GM23338 (cell line): ENCODE measurements at regions not wholly inside any gene's neighbourhood (a gene's known extent, or its start where the extent isn't known, plus 50 kb on each side); places are given as distances from the start of the nearest gene placed in this dataset.

ENCODE experiments used
- ATAC-seq: fragments of 200-7000 bp; cut with Tn5 transposase; 3 replicates; pipeline ENCODE4 v1.9.1; 2020
- DNase-seq: peaks from one replicate; pipeline ENCODE4 v3.0.0-alpha.2; 2015; ENCODE audit warnings: low spot score
- H2AFZ ChIP-seq: fragments of 200-600 bp; sonication (generic); 2 replicates; pipeline ENCODE4 v1.8.0; 2016; ENCODE audit warnings: antibody characterized with exemption, mild to moderate bottlenecking, moderate library complexity
- H3F3A ChIP-seq: fragments of 200-600 bp; sonication (generic); replicated peaks from 2 replicates; pipeline ENCODE4 v1.8.0; 2017; ENCODE audit warnings: antibody characterized with exemption, mixed run types, low read depth
- H3K27ac ChIP-seq: fragments of 200-600 bp; sonication (generic); 2 replicates; pipeline ENCODE4 v1.6.1; 2016; ENCODE audit warnings: low read depth
- H3K27me3 ChIP-seq: fragments of 200-600 bp; sonication (generic); 2 replicates; pipeline ENCODE4 v1.8.0; 2016; ENCODE audit warnings: mild to moderate bottlenecking, mixed run types, moderate library complexity; ENCODE audit not compliant: insufficient read depth
- H3K36me3 ChIP-seq: fragments of 200-600 bp; sonication (generic); 2 replicates; pipeline ENCODE4 v1.8.0; 2016; ENCODE audit warnings: mild to moderate bottlenecking; ENCODE audit not compliant: insufficient read depth
- H3K4me1 ChIP-seq: fragments of 200-600 bp; sonication (generic); 2 replicates; pipeline ENCODE4 v1.8.0; 2016; ENCODE audit warnings: mild to moderate bottlenecking, moderate library complexity; ENCODE audit not compliant: insufficient read depth
- H3K4me2 ChIP-seq: fragments of 200-600 bp; sonication (generic); 2 replicates; pipeline ENCODE4 v1.7.1; 2017; ENCODE audit warnings: mixed run types
- H3K4me3 ChIP-seq: fragments of 200-600 bp; sonication (generic); 2 replicates; pipeline ENCODE4 v1.6.1; 2016; ENCODE audit warnings: mixed run types
- H3K79me2 ChIP-seq: fragments of 200-600 bp; sonication (generic); replicated peaks from 2 replicates; pipeline ENCODE4 v1.8.0; 2017; ENCODE audit warnings: mild to moderate bottlenecking; ENCODE audit not compliant: insufficient read depth
- H3K9me2 ChIP-seq: fragments of 200-600 bp; sonication (generic); 2 replicates; pipeline ENCODE4 v1.8.0; 2017; ENCODE audit not compliant: insufficient read depth
- H4K20me1 ChIP-seq: fragments of 200-600 bp; sonication (generic); replicated peaks from 2 replicates; pipeline ENCODE4 v1.8.0; 2017; ENCODE audit warnings: mild to moderate bottlenecking; ENCODE audit not compliant: insufficient read depth
- H3K27ac Mint-ChIP-seq: 2 replicates; pipeline ENCODE4 v1.8.0; 2020; ENCODE audit warnings: inconsistent platforms, mild to moderate bottlenecking, moderate library complexity, mixed read lengths
- H3K27me3 Mint-ChIP-seq: 3 replicates; pipeline ENCODE4 v1.8.0; 2022; ENCODE audit warnings: low read depth, mild to moderate bottlenecking, moderate library complexity, mixed read lengths, inconsistent platforms; ENCODE audit not compliant: insufficient read depth, poor library complexity
- H3K36me3 Mint-ChIP-seq: 3 replicates; pipeline ENCODE4 v1.8.0; 2021; ENCODE audit warnings: low read depth, mild to moderate bottlenecking, inconsistent platforms, moderate library complexity, mixed read lengths
- H3K4me1 Mint-ChIP-seq: 3 replicates; pipeline ENCODE4 v1.8.0; 2020; ENCODE audit warnings: mild to moderate bottlenecking, inconsistent platforms, mixed read lengths
- H3K4me3 Mint-ChIP-seq: 3 replicates; pipeline ENCODE4 v1.8.0; 2021; ENCODE audit warnings: moderate library complexity, mild to moderate bottlenecking, inconsistent platforms, mixed read lengths
- H3K9me3 Mint-ChIP-seq: 3 replicates; pipeline ENCODE4 v1.8.0; 2020; ENCODE audit warnings: moderate library complexity, mild to moderate bottlenecking, inconsistent platforms, mixed read lengths
- CREB1 ChIP-seq: fragments of 250-450 bp; sonication (Bioruptor Pico); IDR thresholded peaks from 2 replicates; pipeline ENCODE4 v1.5.0; 2020; ENCODE audit warnings: low read depth, mild to moderate bottlenecking, moderate library complexity
- EZH2 ChIP-seq: fragments of 200-600 bp; sonication (generic); IDR thresholded peaks from one replicate; pipeline ENCODE4 v1.8.0; 2017; ENCODE audit warnings: antibody characterized with exemption, mild to moderate bottlenecking, low read depth; ENCODE audit not compliant: unreplicated experiment
- EZH2phosphoT487 ChIP-seq: fragments of 200-600 bp; sonication (generic); IDR thresholded peaks from one replicate; pipeline ENCODE4 v1.8.1; 2018; ENCODE audit warnings: antibody characterized with exemption; ENCODE audit not compliant: unreplicated experiment
- JUNB ChIP-seq: IDR thresholded peaks from one replicate; pipeline ENCODE4 v1.6.1; 2016; ENCODE audit warnings: antibody characterized with exemption; ENCODE audit not compliant: unreplicated experiment
- NANOG ChIP-seq: IDR thresholded peaks from 2 replicates; pipeline ENCODE4 v1.6.1; 2016; ENCODE audit warnings: antibody characterized with exemption, borderline replicate concordance
- ZNF114 ChIP-seq: fragments of 250-450 bp; sonication (Bioruptor Pico); IDR thresholded peaks from 2 replicates; pipeline ENCODE4 v1.5.0; 2020; ENCODE audit warnings: mild to moderate bottlenecking, moderate library complexity
- TF ChIP-seq, protein P1 (sequence below): fragments of 250-450 bp; sonication (Bioruptor Pico); IDR thresholded peaks from 2 replicates; pipeline ENCODE4 v1.5.0; 2020; ENCODE audit warnings: mild to moderate bottlenecking, moderate library complexity
- TF ChIP-seq, protein P2 (sequence below): IDR thresholded peaks from one replicate; pipeline ENCODE4 v1.6.1; 2018; ENCODE audit warnings: antibody characterized with exemption; ENCODE audit not compliant: unreplicated experiment
- TF ChIP-seq, protein P3 (sequence below), 2 experiments: fragments of 200-600 bp in 1 of 2; sonication (generic) in 1 of 2; conservative IDR thresholded peaks; 2 replicates each; pipeline versions ENCODE4 v1.5.1 to v1.6.1; 2016 to 2017; ENCODE audit warnings: antibody characterized with exemption in 2 of 2, low read depth in 2 of 2, mild to moderate bottlenecking in 2 of 2, moderate library complexity in 1 of 2

DNA sequence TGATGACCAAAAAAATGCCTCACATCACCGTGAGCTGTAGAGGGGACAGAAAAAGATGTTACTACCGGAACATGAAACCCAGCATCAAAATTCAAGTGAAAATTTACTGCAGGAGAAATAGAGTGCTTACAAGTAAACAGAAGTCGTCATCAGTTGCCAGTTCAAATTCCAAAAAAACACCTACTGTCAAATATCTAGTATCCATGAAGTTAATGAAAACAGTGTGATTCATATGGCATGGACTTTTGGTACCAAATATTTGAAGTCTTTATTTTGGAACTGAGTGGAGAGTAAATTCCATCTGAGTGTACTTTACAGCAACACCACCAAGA, 388.9 kb upstream of the SPOCK3 start (continued):
- TF ChIP-seq, protein P1, sequence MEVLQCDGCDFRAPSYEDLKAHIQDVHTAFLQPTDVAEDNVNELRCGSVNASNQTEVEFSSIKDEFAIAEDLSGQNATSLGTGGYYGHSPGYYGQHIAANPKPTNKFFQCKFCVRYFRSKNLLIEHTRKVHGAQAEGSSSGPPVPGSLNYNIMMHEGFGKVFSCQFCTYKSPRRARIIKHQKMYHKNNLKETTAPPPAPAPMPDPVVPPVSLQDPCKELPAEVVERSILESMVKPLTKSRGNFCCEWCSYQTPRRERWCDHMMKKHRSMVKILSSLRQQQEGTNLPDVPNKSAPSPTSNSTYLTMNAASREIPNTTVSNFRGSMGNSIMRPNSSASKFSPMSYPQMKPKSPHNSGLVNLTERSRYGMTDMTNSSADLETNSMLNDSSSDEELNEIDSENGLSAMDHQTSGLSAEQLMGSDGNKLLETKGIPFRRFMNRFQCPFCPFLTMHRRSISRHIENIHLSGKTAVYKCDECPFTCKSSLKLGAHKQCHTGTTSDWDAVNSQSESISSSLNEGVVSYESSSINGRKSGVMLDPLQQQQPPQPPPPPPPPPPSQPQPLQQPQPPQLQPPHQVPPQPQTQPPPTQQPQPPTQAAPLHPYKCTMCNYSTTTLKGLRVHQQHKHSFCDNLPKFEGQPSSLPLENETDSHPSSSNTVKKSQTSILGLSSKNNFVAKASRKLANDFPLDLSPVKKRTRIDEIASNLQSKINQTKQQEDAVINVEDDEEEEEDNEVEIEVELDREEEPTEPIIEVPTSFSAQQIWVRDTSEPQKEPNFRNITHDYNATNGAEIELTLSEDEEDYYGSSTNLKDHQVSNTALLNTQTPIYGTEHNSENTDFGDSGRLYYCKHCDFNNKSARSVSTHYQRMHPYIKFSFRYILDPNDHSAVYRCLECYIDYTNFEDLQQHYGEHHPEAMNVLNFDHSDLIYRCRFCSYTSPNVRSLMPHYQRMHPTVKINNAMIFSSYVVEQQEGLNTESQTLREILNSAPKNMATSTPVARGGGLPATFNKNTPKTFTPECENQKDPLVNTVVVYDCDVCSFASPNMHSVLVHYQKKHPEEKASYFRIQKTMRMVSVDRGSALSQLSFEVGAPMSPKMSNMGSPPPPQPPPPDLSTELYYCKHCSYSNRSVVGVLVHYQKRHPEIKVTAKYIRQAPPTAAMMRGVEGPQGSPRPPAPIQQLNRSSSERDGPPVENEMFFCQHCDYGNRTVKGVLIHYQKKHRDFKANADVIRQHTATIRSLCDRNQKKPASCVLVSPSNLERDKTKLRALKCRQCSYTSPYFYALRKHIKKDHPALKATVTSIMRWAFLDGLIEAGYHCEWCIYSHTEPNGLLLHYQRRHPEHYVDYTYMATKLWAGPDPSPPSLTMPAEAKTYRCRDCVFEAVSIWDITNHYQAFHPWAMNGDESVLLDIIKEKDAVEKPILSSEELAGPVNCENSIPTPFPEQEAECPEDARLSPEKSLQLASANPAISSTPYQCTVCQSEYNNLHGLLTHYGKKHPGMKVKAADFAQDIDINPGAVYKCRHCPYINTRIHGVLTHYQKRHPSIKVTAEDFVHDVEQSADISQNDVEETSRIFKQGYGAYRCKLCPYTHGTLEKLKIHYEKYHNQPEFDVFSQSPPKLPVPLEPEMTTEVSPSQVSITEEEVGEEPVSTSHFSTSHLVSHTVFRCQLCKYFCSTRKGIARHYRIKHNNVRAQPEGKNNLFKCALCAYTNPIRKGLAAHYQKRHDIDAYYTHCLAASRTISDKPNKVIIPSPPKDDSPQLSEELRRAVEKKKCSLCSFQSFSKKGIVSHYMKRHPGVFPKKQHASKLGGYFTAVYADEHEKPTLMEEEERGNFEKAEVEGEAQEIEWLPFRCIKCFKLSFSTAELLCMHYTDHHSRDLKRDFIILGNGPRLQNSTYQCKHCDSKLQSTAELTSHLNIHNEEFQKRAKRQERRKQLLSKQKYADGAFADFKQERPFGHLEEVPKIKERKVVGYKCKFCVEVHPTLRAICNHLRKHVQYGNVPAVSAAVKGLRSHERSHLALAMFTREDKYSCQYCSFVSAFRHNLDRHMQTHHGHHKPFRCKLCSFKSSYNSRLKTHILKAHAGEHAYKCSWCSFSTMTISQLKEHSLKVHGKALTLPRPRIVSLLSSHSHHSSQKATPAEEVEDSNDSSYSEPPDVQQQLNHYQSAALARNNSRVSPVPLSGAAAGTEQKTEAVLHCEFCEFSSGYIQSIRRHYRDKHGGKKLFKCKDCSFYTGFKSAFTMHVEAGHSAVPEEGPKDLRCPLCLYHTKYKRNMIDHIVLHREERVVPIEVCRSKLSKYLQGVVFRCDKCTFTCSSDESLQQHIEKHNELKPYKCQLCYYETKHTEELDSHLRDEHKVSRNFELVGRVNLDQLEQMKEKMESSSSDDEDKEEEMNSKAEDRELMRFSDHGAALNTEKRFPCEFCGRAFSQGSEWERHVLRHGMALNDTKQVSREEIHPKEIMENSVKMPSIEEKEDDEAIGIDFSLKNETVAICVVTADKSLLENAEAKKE (CRISPR knock-in tag) = no peak
- TF ChIP-seq CREB1 (no peak), EZH2phosphoT487 (no peak), ZNF114 (CRISPR knock-in tag) (no peak)

DNA sequence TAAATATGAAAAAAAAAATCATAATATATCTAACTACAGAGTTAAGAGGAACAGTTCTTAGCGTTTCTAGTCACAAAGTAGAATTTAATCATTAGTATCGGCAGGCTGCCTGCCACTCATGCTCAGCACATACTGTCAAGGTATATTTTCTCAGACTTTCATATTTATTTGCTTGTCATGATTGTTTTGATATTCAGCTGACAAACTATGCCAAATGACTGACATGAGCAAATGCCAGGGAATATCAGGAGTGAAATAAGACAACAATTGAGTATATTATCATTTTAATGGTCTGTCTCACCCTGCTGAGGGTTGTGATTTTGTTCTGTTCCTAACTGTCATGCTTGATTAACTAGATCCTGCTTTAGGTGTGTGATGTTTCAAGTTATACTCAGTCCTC, 395.0 kb upstream of the SPOCK3 start:
- no peaks in the 10 kb centered on the region for H3K9me2 ChIP-seq
- ATAC-seq = no peak
- H3K4me1 ChIP-seq = no peaks in the 10 kb centered on the region
- no peaks in the 10 kb centered on the region for H3K36me3 ChIP-seq
- no peaks in the 10 kb centered on the region for H3K27me3 ChIP-seq
- H3K4me2 ChIP-seq = no peak overlapping the region
- H3F3A ChIP-seq = no peaks in the 10 kb centered on the region
- H4K20me1 ChIP-seq = no peaks in the 10 kb centered on the region
- Mint-ChIP-seq H3K27me3 (peaks cover 2% of the 10 kb centered on the region), H3K4me1 (peaks cover 1% of the 10 kb centered on the region; the same call in 1 of the 3 replicates), H3K4me3 (no peak overlapping the region), H3K9me3 (peaks cover 21% of the 10 kb centered on the region), H3K36me3 (peaks cover 4% of the 10 kb centered on the region; the same call in 2 of the 3 replicates), H3K27ac (no peak overlapping the region)
- H2AFZ ChIP-seq = no peak overlapping the region
- no peak for DNase-seq
- no peaks in the 10 kb centered on the region for H3K79me2 ChIP-seq
- no peak overlapping the region for H3K27ac ChIP-seq
- H3K4me3 ChIP-seq = no peak overlapping the region
- TF ChIP-seq EZH2 (no peak), NANOG (no peak), CREB1 (no peak), EZH2phosphoT487 (no peak), JUNB (no peak)
- TF ChIP-seq, protein P2, sequence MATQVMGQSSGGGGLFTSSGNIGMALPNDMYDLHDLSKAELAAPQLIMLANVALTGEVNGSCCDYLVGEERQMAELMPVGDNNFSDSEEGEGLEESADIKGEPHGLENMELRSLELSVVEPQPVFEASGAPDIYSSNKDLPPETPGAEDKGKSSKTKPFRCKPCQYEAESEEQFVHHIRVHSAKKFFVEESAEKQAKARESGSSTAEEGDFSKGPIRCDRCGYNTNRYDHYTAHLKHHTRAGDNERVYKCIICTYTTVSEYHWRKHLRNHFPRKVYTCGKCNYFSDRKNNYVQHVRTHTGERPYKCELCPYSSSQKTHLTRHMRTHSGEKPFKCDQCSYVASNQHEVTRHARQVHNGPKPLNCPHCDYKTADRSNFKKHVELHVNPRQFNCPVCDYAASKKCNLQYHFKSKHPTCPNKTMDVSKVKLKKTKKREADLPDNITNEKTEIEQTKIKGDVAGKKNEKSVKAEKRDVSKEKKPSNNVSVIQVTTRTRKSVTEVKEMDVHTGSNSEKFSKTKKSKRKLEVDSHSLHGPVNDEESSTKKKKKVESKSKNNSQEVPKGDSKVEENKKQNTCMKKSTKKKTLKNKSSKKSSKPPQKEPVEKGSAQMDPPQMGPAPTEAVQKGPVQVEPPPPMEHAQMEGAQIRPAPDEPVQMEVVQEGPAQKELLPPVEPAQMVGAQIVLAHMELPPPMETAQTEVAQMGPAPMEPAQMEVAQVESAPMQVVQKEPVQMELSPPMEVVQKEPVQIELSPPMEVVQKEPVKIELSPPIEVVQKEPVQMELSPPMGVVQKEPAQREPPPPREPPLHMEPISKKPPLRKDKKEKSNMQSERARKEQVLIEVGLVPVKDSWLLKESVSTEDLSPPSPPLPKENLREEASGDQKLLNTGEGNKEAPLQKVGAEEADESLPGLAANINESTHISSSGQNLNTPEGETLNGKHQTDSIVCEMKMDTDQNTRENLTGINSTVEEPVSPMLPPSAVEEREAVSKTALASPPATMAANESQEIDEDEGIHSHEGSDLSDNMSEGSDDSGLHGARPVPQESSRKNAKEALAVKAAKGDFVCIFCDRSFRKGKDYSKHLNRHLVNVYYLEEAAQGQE = no peak
- TF ChIP-seq, protein P3, sequence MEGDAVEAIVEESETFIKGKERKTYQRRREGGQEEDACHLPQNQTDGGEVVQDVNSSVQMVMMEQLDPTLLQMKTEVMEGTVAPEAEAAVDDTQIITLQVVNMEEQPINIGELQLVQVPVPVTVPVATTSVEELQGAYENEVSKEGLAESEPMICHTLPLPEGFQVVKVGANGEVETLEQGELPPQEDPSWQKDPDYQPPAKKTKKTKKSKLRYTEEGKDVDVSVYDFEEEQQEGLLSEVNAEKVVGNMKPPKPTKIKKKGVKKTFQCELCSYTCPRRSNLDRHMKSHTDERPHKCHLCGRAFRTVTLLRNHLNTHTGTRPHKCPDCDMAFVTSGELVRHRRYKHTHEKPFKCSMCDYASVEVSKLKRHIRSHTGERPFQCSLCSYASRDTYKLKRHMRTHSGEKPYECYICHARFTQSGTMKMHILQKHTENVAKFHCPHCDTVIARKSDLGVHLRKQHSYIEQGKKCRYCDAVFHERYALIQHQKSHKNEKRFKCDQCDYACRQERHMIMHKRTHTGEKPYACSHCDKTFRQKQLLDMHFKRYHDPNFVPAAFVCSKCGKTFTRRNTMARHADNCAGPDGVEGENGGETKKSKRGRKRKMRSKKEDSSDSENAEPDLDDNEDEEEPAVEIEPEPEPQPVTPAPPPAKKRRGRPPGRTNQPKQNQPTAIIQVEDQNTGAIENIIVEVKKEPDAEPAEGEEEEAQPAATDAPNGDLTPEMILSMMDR (conservative IDR thresholded peaks at IDR 0.05; ENCODE audit: low read depth in 2 of 2) = no peak
